ENCODE measurements at regions not wholly inside any gene's neighbourhood (a gene's known extent, or its start where the extent isn't known, plus 50 kb on each side); places are given as distances from the start of the nearest gene placed in this dataset.
"Not testable (repeated sequence)": the region's sequence is repeated elsewhere in the genome, so short reads cannot be mapped to it uniquely, and the experiment has no call there.

- DNase-seq (ENCODE audit: low read depth): no peak
- TF ChIP-seq CTCF (conservative IDR thresholded peaks at IDR 0.05; ENCODE audit: low read length): no peak
- no peak overlapping the region for H3K4me3 ChIP-seq (ENCODE audit: low read length)
Measured at GRCh38 chr11:26878959-26879581, 114.8 kb upstream of the FIBIN start.

DNA sequence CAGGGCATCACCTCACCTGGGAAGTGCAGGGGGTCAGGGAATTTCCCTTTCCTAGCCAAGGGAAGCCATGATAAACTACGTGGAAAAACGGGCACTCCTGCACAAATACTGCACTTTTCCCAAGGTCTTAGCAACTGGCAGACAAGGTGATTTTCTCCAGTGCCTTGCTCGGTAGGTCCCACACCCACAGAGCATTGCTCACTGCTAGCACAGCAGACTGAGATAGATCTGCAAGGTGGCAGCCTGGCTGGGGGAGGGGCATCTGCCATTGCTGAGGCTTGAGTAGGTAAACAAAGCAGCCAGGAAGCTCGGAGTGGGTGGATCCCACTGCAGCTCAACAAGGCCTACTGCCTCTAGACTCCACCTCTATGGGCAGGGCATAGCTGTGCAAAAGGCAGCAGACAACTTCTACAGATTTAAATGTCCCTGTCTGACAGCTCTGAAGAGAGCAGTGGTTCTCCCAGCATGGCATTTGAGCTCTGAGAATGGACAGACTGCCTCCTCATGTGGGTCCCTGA lies 111.5 kb upstream of the FIBIN start:
- DNase-seq (ENCODE audit: low read depth); H3K4me3 ChIP-seq (ENCODE audit: low read length): not testable (repeated sequence)

- no peak for TF ChIP-seq CTCF (conservative IDR thresholded peaks at IDR 0.05; ENCODE audit: low read length)
- DNase-seq (ENCODE audit: low read depth): peak; percentile 11
- H3K4me3 ChIP-seq (ENCODE audit: low read length): no peak overlapping the region
Measured at GRCh38 chr11:26891501-26891900, 102.4 kb upstream of the FIBIN start.

GRCh38 chr11:26896719-26897118 lies 97.2 kb upstream of the FIBIN start:
- peak; percentile 61 for DNase-seq (ENCODE audit: low read depth)
- TF ChIP-seq CTCF (conservative IDR thresholded peaks at IDR 0.05; ENCODE audit: low read length): no peak
- H3K4me3 ChIP-seq (ENCODE audit: low read length): no peak overlapping the region

GRCh38 chr11:26898799-26899198 lies 95.1 kb upstream of the FIBIN start:
- H3K4me3 ChIP-seq (ENCODE audit: low read length): no peak overlapping the region
- DNase-seq (ENCODE audit: low read depth): no peak
- TF ChIP-seq CTCF (conservative IDR thresholded peaks at IDR 0.05; ENCODE audit: low read length): no peak

DNA sequence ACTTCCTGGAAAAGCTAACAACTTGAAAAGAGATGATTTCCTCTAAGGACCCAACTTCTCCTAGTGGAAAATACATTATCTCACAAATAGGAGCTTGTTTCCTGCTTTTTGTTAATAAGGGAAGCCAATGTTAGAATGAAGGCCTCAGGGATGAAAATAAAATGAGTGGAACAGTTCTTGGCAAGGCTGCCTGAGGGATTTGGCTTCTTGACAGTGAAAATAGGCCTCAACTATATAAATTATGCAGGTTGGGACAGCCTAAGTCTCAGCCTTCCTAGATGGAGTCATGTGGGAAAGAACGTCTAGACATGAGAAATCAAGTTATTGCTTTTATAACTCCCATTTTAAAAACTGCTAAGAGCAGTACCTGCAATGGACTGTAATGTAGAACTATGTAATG lies 92.8 kb upstream of the FIBIN start:
- peak; percentile 11 for DNase-seq (ENCODE audit: low read depth)
- TF ChIP-seq CTCF (conservative IDR thresholded peaks at IDR 0.05; ENCODE audit: low read length): no peak
- H3K4me3 ChIP-seq (ENCODE audit: low read length): no peak overlapping the region

- no peak overlapping the region for H3K4me3 ChIP-seq (ENCODE audit: low read length)
- no peak for TF ChIP-seq CTCF (conservative IDR thresholded peaks at IDR 0.05; ENCODE audit: low read length)
- no peak for DNase-seq (ENCODE audit: low read depth)
Measured at GRCh38 chr11:26904132-26904531, 89.8 kb upstream of the FIBIN start.

All from AG10803 (cell line).